Esophagus squamous epithelium (tissue), 4 donors: ENCODE measurements at regions not wholly inside any gene's neighbourhood (a gene's known extent, or its start where the extent isn't known, plus 50 kb on each side); places are given as distances from the start of the nearest gene placed in this dataset.

Experiments
- POLR2A ChIP-seq, 4 donors: fragments of 450-650 bp; IDR thresholded peaks; one replicate each; pipeline ENCODE4 v1.6.1; 2017; ENCODE audit warnings: antibody characterized with exemption in 4 of 4, mild to moderate bottlenecking in 4 of 4, moderate library complexity in 3 of 4
- TF ChIP-seq, protein P1 (sequence below), 6 experiments: fragments of 450-650 bp in 4 of 6; fragments of 200-600 bp in 2 of 6; sonication (generic) in 2 of 6; IDR thresholded peaks; one replicate each; pipeline ENCODE4 v1.5.1; 2016 to 2019; ENCODE audit warnings: antibody characterized with exemption in 6 of 6, mild to moderate bottlenecking in 4 of 6, moderate library complexity in 4 of 6

DNA sequence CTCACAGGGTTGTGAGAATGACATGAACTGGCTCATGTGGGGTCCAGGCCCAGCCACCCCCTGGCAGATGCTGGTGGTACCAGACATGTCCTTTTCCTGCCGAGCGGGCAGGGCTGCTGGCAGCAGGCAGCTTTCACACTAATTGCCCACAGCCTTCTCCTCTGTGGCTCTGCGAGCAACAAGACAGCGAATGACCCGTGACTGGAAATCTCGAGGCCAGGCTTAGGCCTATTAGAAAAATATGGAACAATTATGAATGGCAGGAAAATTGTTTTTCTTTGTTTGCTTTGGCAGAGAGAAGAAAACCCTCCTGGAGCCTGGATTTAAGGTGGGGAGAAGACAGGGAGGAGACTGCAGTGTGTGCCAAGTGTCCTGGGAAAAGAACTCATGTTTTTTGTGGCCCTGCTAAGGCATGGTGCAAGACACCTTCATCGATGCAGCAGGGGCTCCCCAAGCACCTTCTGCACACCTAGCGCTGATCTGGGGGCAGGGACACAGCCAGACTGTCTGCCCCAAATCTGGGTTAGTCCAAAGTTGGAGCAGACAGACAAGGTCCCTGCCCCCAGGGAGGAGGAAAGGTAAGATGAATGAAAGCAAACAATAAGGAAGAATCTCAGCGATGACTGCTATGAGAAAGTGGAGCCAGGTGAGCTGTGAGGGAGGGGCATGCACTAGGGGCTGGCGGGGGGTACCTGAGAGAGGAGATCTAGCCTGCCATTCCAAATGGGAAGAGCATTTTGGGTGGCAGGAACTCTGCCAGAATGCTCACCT is 193.8 kb upstream of the TLE3 start:
- TF ChIP-seq, protein P1, sequence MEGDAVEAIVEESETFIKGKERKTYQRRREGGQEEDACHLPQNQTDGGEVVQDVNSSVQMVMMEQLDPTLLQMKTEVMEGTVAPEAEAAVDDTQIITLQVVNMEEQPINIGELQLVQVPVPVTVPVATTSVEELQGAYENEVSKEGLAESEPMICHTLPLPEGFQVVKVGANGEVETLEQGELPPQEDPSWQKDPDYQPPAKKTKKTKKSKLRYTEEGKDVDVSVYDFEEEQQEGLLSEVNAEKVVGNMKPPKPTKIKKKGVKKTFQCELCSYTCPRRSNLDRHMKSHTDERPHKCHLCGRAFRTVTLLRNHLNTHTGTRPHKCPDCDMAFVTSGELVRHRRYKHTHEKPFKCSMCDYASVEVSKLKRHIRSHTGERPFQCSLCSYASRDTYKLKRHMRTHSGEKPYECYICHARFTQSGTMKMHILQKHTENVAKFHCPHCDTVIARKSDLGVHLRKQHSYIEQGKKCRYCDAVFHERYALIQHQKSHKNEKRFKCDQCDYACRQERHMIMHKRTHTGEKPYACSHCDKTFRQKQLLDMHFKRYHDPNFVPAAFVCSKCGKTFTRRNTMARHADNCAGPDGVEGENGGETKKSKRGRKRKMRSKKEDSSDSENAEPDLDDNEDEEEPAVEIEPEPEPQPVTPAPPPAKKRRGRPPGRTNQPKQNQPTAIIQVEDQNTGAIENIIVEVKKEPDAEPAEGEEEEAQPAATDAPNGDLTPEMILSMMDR (IDR thresholded peaks at IDR 0.05): no peak
- TF ChIP-seq POLR2A (IDR thresholded peaks at IDR 0.05): no peak
